ENCODE measurements at regions not wholly inside any gene's neighbourhood (a gene's known extent, or its start where the extent isn't known, plus 50 kb on each side); places are given as distances from the start of the nearest gene placed in this dataset.
"Not testable (repeated sequence)": the region's sequence is repeated elsewhere in the genome, so short reads cannot be mapped to it uniquely, and the experiment has no call there.

- no peak for DNase-seq
Observed at GRCh38 chr3:15851735-15852134, 54.0 kb upstream of the ANKRD28 start.

- peak; percentile 16 for DNase-seq
Observed at GRCh38 chr3:15858547-15859506, 61.0 kb upstream of the ANKRD28 start.

- peak; percentile 87 for DNase-seq
Observed at GRCh38 chr3:15859507-15860013, 61.8 kb upstream of the ANKRD28 start.

- DNase-seq, result peak; percentile 66
Observed at GRCh38 chr3:15860014-15860934, 62.5 kb upstream of the ANKRD28 start.

GRCh38 chr3:15861163-15861562 is 63.4 kb upstream of the ANKRD28 start:
- DNase-seq, result no peak

- no peak for DNase-seq
Observed at GRCh38 chr3:15872807-15873206, 75.0 kb upstream of the ANKRD28 start.

GRCh38 chr3:15873415-15873814 is 75.6 kb upstream of the ANKRD28 start:
- no peak for DNase-seq

- no peak for DNase-seq
Observed at GRCh38 chr3:15875016-15875689, 77.4 kb upstream of the ANKRD28 start.

- DNase-seq, result no peak
Observed at GRCh38 chr3:15876669-15877068, 78.9 kb upstream of the ANKRD28 start.

- no peak for DNase-seq
Observed at GRCh38 chr3:15877813-15878212, 80.0 kb upstream of the ANKRD28 start.

GRCh38 chr3:15879787-15880186 is 82.0 kb upstream of the ANKRD28 start:
- DNase-seq, result not testable (repeated sequence)

- no peak for DNase-seq
Observed at GRCh38 chr3:15882577-15882976, 84.8 kb upstream of the ANKRD28 start.

- DNase-seq, result no peak
Observed at GRCh38 chr3:15884132-15884531, 86.4 kb upstream of the ANKRD28 start.

GRCh38 chr3:15886521-15886920 is 88.7 kb upstream of the ANKRD28 start:
- no peak for DNase-seq

- no peak for DNase-seq
Observed at GRCh38 chr3:15887261-15887660, 89.5 kb upstream of the ANKRD28 start.

- DNase-seq, result no peak
Observed at GRCh38 chr3:15889936-15890335, 92.2 kb upstream of the ANKRD28 start.

- no peak for DNase-seq
Observed at GRCh38 chr3:15892311-15893227, 94.8 kb upstream of the ANKRD28 start.

GRCh38 chr3:15894382-15894781 is 96.6 kb upstream of the ANKRD28 start:
- no peak for DNase-seq

- no peak for DNase-seq
Observed at GRCh38 chr3:15896500-15896899, 98.7 kb upstream of the ANKRD28 start.

- peak; percentile 25 for DNase-seq
Observed at GRCh38 chr3:15899388-15899787, 101.6 kb upstream of the ANKRD28 start.

GRCh38 chr3:15903164-15903563 is 105.4 kb upstream of the ANKRD28 start:
- no peak for DNase-seq
